Renal cortex interstitium (tissue), 11 donors: ENCODE measurements at regions not wholly inside any gene's neighbourhood (a gene's known extent, or its start where the extent isn't known, plus 50 kb on each side); places are given as distances from the start of the nearest gene placed in this dataset.

ENCODE experiments used
- DNase-seq, 11 donors: peaks; one replicate each; pipeline ENCODE4 v3.0.0-alpha.2; 2013; ENCODE audit warnings: low read depth in 9 of 11, low spot score in 4 of 11; ENCODE audit errors: extremely low read depth in 1 of 11

DNA sequence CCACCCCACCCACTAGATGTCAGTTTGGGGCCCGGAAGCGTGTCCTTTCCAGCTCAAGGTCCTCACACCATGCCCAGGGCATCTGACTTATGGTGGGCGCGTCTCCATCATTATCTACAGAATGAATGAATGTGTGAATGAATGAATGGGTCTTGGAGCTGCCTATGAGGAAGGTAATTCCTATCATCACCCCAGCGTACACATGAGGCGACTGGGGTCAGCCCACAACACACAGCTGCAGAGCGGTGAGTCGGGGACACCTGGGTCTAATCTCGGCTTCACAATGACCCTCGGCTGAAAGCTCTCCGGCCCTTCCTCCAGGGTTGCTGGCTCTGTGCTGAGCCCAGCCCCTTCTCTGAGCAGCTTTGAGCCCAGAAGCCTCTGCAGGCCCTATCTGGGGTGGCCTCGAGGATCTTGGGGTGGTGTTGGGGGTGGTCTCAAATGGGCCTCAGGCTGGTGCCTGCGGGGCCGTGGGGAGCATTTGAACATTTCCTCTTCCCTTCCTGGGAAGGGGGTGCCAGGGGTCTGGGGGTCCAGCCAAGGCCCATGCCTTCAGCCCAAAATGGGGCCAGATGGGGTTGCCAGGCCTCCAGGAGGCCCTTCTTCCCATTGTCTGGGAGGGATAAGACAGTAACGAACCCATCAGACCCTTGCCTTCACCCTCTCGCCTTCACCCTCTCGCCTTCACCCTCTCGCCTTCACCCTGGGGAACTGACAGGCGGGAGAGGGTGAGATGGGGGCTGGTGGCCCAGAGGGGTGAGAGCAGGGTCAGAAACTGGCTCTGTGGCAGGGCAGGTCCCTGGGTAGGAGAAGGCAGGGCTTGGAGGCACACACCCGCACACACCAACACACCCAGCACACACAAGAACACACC, 82.4 kb downstream of the MYEOV start:
- DNase-seq: no peak

DNA sequence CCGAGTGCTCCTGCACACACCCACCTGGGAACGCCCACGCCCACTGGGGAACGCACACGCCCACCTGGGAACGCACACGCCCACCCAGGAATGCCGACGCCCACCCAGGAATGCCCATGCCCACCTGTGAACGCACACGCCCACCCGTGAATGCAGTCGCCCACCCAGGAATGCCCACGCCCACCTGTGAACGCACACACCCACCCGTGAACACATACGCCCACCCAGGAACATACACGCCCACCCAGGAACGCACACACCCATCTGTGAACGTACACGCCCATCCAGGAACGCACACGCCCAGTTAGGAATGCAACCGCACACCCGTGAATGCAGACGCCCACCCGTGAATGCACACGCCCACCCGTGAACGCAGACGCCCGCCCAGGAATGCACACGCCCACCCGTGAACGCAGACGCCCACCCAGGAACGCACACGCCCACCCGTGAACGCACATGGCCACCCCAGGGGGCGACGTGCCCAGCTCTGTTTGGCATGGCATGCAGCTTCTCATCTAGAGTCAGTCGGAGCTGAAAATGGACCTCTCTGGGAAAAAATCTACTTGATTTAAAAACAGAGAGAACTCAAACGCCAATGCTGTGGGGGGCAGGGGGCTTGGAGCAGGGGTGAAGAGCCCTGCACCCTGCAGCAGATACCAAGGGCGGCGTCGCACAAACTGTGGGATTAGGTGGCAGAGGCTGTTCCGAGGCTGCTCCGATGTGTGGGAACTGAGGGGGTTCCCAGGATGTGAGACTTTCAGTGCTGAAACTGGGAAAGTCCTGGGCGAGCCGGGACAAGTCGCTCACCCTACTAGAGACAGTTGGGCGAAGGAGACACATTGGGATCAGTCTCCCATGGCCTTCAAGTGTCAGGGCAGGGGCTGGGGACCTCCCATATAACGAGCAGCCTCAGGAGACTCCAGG, 83.3 kb downstream of the MYEOV start:
- DNase-seq: no peak

- no peak for DNase-seq
Observed at GRCh38 chr11:69377953-69378302, 84.0 kb downstream of the MYEOV start.

DNA sequence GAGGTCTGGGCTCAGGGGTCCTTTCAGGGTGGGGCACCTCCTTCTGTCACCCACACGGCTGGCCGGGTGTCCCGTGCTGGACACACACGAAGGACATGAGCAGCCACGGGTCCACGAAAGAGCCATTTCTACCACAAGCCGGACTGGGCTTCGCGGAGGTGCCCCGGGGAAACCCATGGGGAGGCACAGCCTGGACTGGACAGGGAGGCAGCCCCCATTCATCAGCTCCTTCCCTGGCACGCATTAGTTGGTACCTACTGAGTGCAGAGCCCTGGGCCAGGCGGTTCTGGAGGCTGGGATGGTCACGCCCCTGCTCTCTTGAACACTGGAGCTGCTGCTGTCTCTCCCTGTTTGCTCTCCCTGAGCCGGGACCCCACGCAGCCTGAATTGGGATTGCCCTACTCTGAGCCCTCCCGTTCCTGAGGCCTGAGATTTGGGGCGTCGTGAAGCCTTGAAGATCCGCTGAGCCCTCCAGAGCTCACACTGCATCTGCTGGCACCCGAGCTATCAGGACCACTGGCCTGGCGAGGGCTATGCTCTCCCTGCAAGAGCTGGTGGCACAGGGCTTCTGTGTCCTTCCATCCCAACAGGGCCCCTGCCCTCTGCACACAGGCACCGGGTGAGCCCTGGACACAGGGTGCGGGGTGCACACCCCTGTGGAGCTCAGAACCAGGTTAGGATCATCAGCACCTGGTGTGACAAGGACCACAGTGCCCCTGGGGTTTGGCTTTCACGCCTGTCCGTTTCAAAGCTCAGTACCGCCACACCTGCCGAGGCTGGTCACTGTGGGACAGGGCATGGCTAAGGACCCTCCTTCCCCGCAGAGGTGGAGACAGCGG, 84.6 kb downstream of the MYEOV start:
- DNase-seq: no peak

DNA sequence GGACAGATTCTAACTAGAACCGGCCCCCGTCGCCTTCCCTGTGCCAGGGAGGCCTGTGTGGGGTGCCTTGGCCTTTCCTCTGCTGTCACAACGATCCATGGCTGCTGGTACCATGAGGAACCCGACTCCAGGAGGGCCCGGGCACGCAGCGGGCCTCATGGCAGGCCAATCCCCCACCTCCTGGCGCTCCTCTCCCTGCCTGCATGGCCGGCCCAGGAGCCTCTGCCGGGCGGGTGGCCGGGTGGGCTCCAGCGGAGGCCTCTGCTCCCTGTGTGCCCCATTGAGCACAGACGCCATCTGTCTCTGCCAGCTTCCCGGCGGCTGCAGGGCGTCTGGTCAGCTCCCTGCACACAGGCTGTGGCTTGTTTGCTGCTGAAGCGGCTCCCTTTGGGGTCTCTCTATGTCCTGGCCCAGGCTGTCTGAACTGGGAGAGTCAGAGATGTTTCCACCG, 86.5 kb downstream of the MYEOV start:
- no peak for DNase-seq

- no peak for DNase-seq
Observed at GRCh38 chr11:69380921-69381581, 87.1 kb downstream of the MYEOV start.

DNA sequence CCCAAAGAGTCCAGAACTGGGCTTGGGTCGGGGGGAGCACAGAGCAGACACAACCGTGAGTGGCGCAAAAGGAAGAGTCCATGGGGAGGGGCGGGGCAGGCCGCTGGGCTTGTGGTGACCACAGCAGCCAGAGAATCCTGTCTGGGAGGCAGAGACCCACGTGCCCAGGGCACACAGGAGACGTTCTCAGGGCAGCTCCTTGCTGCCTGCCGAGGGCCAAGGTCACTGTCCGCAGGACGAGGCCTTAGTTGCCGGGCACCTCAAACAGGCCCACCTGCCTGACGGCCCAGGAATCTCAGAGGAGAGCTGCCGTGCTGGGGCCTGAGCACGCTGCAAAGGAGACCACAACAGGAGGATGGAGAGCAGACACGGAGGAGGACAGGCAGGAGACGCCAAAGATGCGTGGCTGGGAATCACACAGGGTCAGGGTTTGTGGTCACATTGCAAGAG, 87.8 kb downstream of the MYEOV start:
- no peak for DNase-seq

DNA sequence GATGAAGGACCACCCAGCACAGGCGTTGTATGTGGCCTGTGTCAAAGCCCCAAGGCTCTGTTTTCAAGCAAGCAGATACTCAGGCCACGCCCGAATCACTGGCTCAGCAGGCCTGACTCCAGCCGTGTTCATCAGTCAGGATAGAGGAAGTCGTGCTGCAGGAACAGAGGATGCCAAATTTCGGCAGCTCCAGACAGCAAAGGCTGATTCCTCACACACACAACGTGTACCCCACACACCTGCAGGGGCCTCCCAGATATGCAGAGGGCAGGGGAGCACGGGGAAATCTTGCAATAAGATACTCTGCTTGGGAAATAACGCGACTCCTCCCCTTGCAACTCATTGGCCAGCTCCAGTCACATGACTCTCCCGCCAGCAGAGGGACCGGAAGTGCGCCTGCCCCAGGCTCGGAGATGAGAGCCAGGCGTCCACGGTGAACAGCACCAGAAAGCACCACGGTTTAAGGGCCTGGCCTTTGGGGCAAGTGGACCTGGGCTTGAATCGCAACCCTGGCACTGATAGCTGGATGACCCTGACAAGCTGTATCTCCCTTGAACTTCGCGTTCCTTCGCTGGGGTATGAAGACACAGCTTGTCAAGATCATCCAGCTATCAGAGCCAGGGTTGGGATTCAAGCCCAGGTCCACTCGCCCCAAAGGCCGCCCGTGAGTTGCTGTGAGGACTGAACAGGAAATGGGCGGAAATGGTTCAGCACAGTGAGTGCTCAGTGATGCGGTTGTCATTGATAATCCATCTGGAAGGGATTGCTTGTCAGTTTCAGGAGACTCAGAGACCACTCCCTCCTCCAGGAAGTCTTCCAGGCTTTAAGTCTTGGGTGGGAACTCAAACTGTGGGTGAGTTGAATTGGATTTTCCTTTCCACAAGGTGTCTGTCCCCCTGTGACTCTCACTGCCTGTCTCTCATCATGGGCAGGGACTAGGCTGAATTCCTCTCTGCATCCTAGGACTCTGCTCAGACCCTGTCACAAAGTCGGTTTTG, 88.5 kb downstream of the MYEOV start:
- no peak for DNase-seq

- no peak for DNase-seq
Observed at GRCh38 chr11:69383372-69384250, 89.7 kb downstream of the MYEOV start.

- no peak for DNase-seq
Observed at GRCh38 chr11:69384251-69385143, 90.5 kb downstream of the MYEOV start.

- DNase-seq: no peak
Observed at GRCh38 chr11:69385144-69385820, 91.3 kb downstream of the MYEOV start.

DNA sequence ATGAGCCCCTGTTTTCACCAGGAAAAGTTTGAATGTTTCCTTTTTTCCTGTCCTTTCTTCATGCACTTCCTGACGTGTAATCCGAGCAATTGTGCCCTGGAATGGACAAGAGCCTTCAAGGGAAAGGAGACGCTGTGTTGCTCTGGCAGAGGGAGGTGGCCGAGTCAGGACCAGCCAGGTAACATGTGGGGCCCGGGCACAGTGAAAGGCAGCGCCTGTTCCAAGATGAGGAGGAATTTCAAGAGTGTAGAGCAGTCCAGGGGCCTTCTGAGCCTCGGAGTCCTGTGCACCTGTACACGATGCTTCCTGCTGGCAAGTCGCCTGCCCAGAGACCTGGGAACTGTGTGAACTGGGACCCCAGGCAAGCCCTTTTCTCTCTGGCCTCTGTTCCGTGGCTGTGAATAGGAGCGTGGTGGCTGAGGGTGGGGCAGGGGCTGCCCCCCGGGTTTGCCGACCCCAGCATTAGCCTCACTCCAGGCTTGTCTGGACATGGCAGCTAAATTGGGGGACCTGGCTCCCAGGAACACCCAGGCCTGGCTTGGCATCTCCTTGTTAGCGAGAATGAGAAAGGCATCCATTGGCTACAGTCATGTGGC, 92.0 kb downstream of the MYEOV start:
- no peak for DNase-seq

GRCh38 chr11:69386594-69387408, 92.8 kb downstream of the MYEOV start:
- no peak for DNase-seq

- no peak for DNase-seq
Observed at GRCh38 chr11:69387409-69387885, 93.5 kb downstream of the MYEOV start.
